CD14-positive monocyte (primary cell): ENCODE measurements at regions not wholly inside any gene's neighbourhood (a gene's known extent, or its start where the extent isn't known, plus 50 kb on each side); places are given as distances from the start of the nearest gene placed in this dataset.
"Not testable (repeated sequence)": the region's sequence is repeated elsewhere in the genome, so short reads cannot be mapped to it uniquely, and the experiment has no call there.

ENCODE experiments used
- DNase-seq, 3 donors: peaks; one replicate each; pipeline ENCODE4 v3.0.0-alpha.2; 2011 to 2022
- H2AFZ ChIP-seq: 2 replicates; pipeline ENCODE4 v1.6.0; 2012; ENCODE audit warnings: mild to moderate bottlenecking, low read depth, low read length, inconsistent platforms; ENCODE audit not compliant: insufficient read depth, poor library complexity, severe bottlenecking
- H3K27ac ChIP-seq, 2 donors: 1 replicate in 1 of 2; 2 replicates in 1 of 2; pipeline ENCODE4 v1.5.1; 2012 to 2013; ENCODE audit warnings: low read length in 2 of 2, control low read depth in 1 of 2, inconsistent platforms in 1 of 2, low read depth in 1 of 2, mild to moderate bottlenecking in 1 of 2
- H3K27me3 ChIP-seq, 2 donors: one replicate each; pipeline versions ENCODE4 v1.6.0 to v1.6.1; 2011 to 2013; ENCODE audit warnings: low read length in 2 of 2; ENCODE audit not compliant: control insufficient read depth in 2 of 2, insufficient read depth in 2 of 2
- H3K36me3 ChIP-seq, 2 donors: replicated peaks in 1 of 2; 1 replicate in 1 of 2; 2 replicates in 1 of 2; pipeline versions ENCODE4 v1.5.1 to v1.6.1; 2012 to 2013; ENCODE audit warnings: low read length in 2 of 2, control low read depth in 1 of 2, inconsistent platforms in 1 of 2, mild to moderate bottlenecking in 1 of 2; ENCODE audit not compliant: insufficient read depth in 2 of 2, control insufficient read depth in 1 of 2
- H3K4me1 ChIP-seq, 2 donors: 1 replicate in 1 of 2; 2 replicates in 1 of 2; pipeline versions ENCODE4 v1.5.1 to v1.6.1; 2012 to 2013; ENCODE audit warnings: low read length in 2 of 2, control low read depth in 1 of 2, inconsistent platforms in 1 of 2, mild to moderate bottlenecking in 1 of 2, moderate library complexity in 1 of 2; ENCODE audit not compliant: insufficient read depth in 2 of 2, control insufficient read depth in 1 of 2
- H3K4me2 ChIP-seq: replicated peaks from 2 replicates; pipeline ENCODE3; 2012; ENCODE audit warnings: low read length, moderate library complexity, mild to moderate bottlenecking; ENCODE audit not compliant: poor library complexity, severe bottlenecking; ENCODE audit errors: extremely low read depth
- H3K4me3 ChIP-seq, 3 experiments: fragments of 200-600 bp in 1 of 3; sonication (generic) in 1 of 3; replicated peaks in 1 of 3; 1 replicate in 2 of 3; 2 replicates in 1 of 3; pipeline ENCODE4 v1.5.1; 2011 to 2013; ENCODE audit warnings: low read length in 3 of 3, mild to moderate bottlenecking in 3 of 3, control low read depth in 2 of 3, low read depth in 2 of 3, inconsistent platforms in 1 of 3, moderate library complexity in 1 of 3
- H3K79me2 ChIP-seq: 2 replicates; pipeline ENCODE4 v1.6.0; 2012; ENCODE audit warnings: mild to moderate bottlenecking, control low read depth, inconsistent platforms, low read length, moderate library complexity; ENCODE audit not compliant: insufficient read depth
- H3K9ac ChIP-seq: 2 replicates; pipeline ENCODE4 v1.6.0; 2017; ENCODE audit warnings: low read length, mild to moderate bottlenecking; ENCODE audit not compliant: insufficient read depth, poor library complexity, severe bottlenecking
- H3K9me3 ChIP-seq, 2 donors: replicated peaks in 1 of 2; 1 replicate in 1 of 2; 2 replicates in 1 of 2; pipeline versions ENCODE4 v1.5.1 to v1.6.1; 2012 to 2013; ENCODE audit warnings: low read length in 2 of 2, control low read depth in 1 of 2; ENCODE audit not compliant: control insufficient read depth in 1 of 2, insufficient read depth in 1 of 2
- H4K20me1 ChIP-seq: 2 replicates; pipeline ENCODE4 v1.6.0; 2012; ENCODE audit warnings: mild to moderate bottlenecking, low read length, control low read depth, moderate library complexity; ENCODE audit not compliant: insufficient read depth
- H3K27ac Mint-ChIP-seq, 7 donors: one replicate each; pipeline ENCODE4 v1.8.0; 2020; ENCODE audit warnings: mild to moderate bottlenecking in 7 of 7, mixed read lengths in 7 of 7, moderate library complexity in 6 of 7, inconsistent platforms in 2 of 7
- H3K27me3 Mint-ChIP-seq, 3 donors: one replicate each; pipeline ENCODE4 v1.8.0; 2021 to 2022; ENCODE audit warnings: low read depth in 3 of 3, mild to moderate bottlenecking in 3 of 3, mixed read lengths in 3 of 3, moderate library complexity in 3 of 3, inconsistent platforms in 1 of 3
- H3K36me3 Mint-ChIP-seq, 2 donors: one replicate each; pipeline ENCODE4 v1.8.0; 2020; ENCODE audit warnings: mixed read lengths in 2 of 2, inconsistent platforms in 1 of 2, mild to moderate bottlenecking in 1 of 2
- H3K4me1 Mint-ChIP-seq: one replicate; pipeline ENCODE4 v1.8.0; 2020; ENCODE audit warnings: mild to moderate bottlenecking, mixed read lengths
- H3K4me3 Mint-ChIP-seq, 2 donors: one replicate each; pipeline ENCODE4 v1.8.0; 2020; ENCODE audit warnings: mild to moderate bottlenecking in 2 of 2, mixed read lengths in 2 of 2, moderate library complexity in 1 of 2
- H3K9me3 Mint-ChIP-seq, 7 donors: one replicate each; pipeline ENCODE4 v1.8.0; 2020 to 2022; ENCODE audit warnings: mixed read lengths in 7 of 7, mild to moderate bottlenecking in 6 of 7, moderate library complexity in 6 of 7, inconsistent platforms in 2 of 7
- CTCF ChIP-seq: fragments of 200-600 bp; IDR thresholded peaks from one replicate; pipeline ENCODE4 v1.8.0; 2022; ENCODE audit warnings: antibody characterized with exemption, mild to moderate bottlenecking
- WGBS: methylation state at CpG from one replicate; pipeline ENCODE4 v1.1.5; 2013; ENCODE audit warnings: missing lambda C conversion rate; ENCODE audit not compliant: insufficient coverage; 5-methylcytosine and 5-hydroxymethylcytosine counted together
- intact Hi-C, 2 donors: fragments of 100-400 bp; cut with micrococcal nuclease; formaldehyde crosslinking; loops; one replicate each; pipeline versions ENCODE4 v1.15.0 to v1.15.1; 2023

- Histone ChIP-seq H3K27me3 (no peaks in the 10 kb centered on the region), H4K20me1 (no peaks in the 10 kb centered on the region), H3K9me3 (peaks cover 0 to 4% of the 10 kb centered on the region in 2 donors), H3K4me1 (peaks cover 17 to 28% of the 10 kb centered on the region in 2 donors), H3K27ac (no peak overlapping the region), H3K9ac (no peak overlapping the region), H3K79me2 (no peaks in the 10 kb centered on the region), H3K36me3 (no peaks in the 10 kb centered on the region), H2AFZ (no peak overlapping the region), H3K4me3 (no peak overlapping the region), H3K4me2 (no peak overlapping the region)
- intact Hi-C loops, result no loop called here
- peaks cover 0 to 3% of the 10 kb centered on the region in 2 donors for H3K36me3 Mint-ChIP-seq
- TF ChIP-seq CTCF, result no peak
- WGBS, result no CpG with 5 or more reads among the region's 1 CpG
- H3K27me3 Mint-ChIP-seq, result peaks cover 0 to 2% (median 0%) of the 10 kb centered on the region in 3 donors
- peaks cover 0 to 7% (median 2%) of the 10 kb centered on the region in 7 donors for H3K9me3 Mint-ChIP-seq
- H3K4me3 Mint-ChIP-seq, result no peak overlapping the region
- peaks cover 23% of the 10 kb centered on the region for H3K4me1 Mint-ChIP-seq
- no peak for DNase-seq
- H3K27ac Mint-ChIP-seq, result no peak overlapping the region
These were observed 445.1 kb upstream of the UBE2E3 start for GRCh38 chr2:180535289-180535688.

- H3K4me1 ChIP-seq, H2AFZ ChIP-seq, H3K79me2 ChIP-seq, intact Hi-C loops, H3K27me3 Mint-ChIP-seq, H3K27me3 ChIP-seq, H4K20me1 ChIP-seq, H3K36me3 Mint-ChIP-seq, H3K4me1 Mint-ChIP-seq, H3K4me3 ChIP-seq, H3K4me3 Mint-ChIP-seq, H3K9me3 ChIP-seq, H3K27ac Mint-ChIP-seq, H3K4me2 ChIP-seq, H3K9me3 Mint-ChIP-seq, H3K27ac ChIP-seq, H3K9ac ChIP-seq, DNase-seq, H3K36me3 ChIP-seq: not testable (repeated sequence)
- WGBS, result 99% methylated on average over 8 of the region's 8 CpGs
These were observed 448.6 kb upstream of the UBE2E3 start for GRCh38 chr2:180531787-180532186.
